ENCODE measurements at regions not wholly inside any gene's neighbourhood (a gene's known extent, or its start where the extent isn't known, plus 50 kb on each side); places are given as distances from the start of the nearest gene placed in this dataset.
"Not testable (repeated sequence)": the region's sequence is repeated elsewhere in the genome, so short reads cannot be mapped to it uniquely, and the experiment has no call there.

- no peak for DNase-seq
Observed at GRCh38 chr5:109630093-109630492, 59.6 kb upstream of the MAN2A1 start.

DNA sequence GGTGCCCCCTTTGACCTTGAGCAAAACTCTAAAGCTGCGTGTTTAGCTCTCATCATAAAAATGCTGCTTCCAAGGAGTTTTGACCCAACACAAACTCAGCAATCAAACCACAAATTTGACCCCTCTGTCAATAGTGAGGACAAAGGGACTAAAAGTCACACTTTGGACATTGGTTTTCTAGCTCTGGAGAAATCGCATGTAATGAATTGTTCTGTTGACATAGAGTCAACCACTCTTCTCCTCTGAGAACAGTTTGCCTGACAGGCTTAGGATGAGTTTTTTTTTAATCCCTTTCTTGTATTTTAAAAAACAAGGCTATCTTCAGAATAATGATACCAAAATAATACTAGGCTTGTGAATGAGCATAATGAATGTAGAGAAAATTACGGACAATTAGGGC is 61.1 kb upstream of the MAN2A1 start:
- DNase-seq, result no peak

DNA sequence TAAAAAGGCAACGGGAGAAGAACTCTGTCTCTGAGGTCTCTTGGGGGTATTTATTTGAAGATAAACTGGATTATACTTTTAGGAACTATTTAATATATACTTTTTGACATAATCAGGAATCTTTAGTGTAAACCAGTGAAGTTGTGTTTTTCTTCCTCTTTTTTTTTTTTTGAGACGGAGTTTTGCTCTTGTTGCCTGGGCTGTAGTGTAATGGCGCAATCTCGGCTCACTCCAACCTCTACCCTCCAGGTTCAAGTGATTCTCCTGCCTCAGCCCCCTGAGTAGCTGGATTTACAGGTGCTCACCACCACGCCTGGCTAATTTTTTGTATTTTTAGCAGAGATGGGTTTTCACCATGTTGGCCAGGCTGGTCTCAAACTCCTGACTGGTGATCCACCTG is 68.5 kb upstream of the MAN2A1 start:
- not testable (repeated sequence) for DNase-seq

DNA sequence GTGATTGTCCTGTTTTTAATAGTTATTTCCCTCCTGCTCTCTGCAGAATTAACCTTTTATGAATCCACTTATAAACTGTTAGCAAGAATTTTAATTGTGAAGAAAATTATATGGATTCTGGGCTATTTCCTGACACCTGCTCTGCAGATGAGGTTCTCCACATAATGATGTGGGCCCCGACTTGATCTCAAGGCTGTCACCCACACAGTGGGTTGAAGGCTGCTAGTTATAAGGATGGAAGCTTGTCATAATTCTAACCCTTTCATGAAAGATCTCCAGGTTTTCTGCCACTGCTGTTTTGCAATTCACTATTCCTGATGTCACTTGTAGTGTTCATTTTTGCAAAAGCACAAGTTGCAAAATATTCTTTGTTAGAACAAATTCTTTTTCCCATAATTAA is 69.1 kb upstream of the MAN2A1 start:
- DNase-seq, result no peak

- no peak for DNase-seq
Observed at GRCh38 chr5:109619606-109620005, 70.1 kb upstream of the MAN2A1 start.

DNA sequence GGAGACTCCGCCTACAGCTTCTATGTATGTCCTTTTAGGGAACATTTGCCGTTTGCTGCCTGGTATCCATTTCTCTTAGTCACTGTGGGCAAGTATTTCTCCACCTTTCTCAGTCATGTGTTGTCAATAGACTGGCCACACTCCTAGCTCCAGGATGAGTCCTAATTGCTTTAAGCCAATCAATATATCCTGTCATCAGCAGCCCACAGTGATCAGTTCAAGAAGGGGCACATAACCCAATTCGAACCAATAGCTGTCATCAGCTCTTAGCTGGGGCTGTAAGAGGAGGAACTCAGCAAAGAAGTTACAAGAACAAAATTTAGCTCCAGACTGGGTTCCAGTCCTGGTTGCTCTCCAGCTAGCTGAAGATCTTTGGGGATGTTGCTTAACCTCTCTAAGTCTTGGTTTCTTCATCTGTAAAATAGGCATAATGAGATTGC is 70.7 kb upstream of the MAN2A1 start:
- no peak for DNase-seq

DNA sequence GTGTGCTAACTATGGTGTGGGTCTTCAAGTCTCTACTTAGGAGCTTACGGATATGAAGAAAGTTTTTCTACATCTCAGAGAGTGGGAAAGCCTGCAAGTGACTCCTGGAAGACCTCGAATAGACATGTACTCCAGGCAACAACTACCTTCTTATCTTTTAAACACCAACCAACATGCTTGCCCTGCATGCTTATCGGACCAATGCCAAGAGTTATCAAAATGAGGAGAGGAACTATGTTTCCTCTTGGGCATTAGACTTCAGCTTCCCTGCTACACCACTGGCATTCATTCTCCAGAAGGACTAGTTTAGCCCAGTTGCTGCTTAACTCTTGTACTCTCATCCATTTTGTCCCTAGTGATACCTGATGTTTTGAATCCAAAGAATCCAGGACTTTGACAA is 74.7 kb upstream of the MAN2A1 start:
- DNase-seq, result no peak

- DNase-seq, result no peak
Observed at GRCh38 chr5:109614301-109614700, 75.4 kb upstream of the MAN2A1 start.

DNA sequence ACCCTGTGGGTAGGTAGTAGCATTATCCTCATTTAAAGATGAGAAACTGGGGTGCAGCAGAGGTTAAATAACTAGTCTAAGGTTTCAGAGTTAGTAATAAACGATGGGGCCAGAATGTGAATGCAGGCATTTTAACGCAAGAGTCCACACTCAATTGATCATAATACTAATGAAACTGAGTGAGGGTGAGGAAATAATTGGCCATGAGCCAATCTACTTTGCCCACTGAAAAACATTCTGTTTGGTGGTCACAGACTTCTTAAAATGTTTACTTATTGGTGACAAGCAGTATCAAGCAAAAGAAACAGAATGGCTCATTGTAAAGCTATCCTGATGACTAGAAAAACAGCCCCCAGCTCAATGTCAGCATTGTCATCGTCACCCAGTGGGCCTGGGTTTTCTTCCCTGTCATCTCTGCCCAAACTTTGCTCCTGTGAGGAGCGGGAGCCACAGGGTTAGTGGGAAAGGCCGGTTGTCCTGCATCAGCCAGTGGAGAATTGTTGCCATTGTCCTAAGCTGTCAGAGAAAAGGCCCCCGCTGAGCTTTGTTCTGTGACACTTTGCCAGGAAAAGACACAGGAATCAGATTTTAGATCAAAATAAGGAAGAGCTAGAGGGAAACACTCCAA is 77.3 kb upstream of the MAN2A1 start:
- DNase-seq, result no peak

DNA sequence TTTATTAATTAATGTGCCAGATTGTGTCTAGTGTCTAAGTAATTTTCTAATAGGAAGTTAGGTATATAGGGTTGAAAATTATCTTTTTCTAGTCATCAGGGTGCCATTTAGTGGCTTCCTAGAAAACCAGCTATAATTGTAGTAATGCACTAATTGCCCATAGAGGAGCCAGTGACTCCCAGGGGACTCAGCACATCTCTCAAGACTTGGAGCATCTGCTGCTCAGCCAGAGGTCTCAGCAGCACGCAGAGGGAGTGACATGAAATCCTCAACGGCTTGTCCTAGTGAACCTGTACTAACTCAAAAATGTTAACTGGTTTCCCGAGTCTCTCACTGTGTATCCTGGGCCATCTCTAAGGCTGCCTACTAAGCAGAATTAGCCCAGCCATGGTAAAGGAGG is 78.2 kb upstream of the MAN2A1 start:
- DNase-seq, result no peak

DNA sequence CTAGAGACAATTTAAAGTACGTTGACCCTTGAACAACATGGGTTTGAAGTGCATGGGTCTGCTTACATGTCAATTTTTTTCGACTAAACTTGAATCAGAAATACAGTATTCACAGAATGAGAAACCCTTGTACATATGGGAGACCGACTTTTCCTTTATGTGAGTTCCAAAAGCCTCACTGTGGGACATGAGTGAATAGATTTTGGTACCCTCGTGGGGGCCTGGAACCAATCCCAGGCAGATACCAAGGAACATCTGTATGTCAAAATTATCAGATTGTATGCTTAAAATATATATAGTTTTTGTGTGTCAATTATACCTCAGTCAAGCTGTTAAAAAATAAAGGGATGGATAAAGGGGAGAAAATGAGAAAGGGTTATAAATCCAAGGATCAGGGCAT is 78.7 kb upstream of the MAN2A1 start:
- no peak for DNase-seq

GRCh38 chr5:109610581-109610980 is 79.1 kb upstream of the MAN2A1 start:
- DNase-seq, result no peak

DNA sequence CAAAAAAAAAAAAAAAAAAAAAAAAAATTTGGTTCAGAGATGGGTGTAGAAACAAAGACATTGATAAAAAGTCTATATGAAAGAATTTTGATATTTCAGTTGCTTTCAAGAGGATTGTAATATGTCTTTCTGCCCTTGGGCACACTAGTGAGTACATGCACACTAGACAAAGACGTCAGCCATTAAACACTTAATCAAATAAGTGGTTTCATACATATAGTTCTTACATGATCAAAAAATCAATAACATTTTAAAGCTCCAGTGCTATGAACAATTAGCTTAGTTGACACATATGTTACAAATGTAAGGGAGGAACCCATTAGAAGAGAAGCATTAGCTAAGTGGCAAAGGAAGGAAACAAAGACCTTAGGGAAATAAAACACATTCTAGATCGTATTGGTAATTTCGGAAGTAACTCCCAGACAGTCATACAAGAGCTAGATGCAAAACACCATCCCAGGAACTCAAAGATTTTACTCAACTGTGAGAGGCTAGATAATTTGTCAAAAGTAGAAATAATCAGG is 84.5 kb upstream of the MAN2A1 start:
- no peak for DNase-seq

- DNase-seq, result no peak
Observed at GRCh38 chr5:109604758-109605157, 85.0 kb upstream of the MAN2A1 start.

DNA sequence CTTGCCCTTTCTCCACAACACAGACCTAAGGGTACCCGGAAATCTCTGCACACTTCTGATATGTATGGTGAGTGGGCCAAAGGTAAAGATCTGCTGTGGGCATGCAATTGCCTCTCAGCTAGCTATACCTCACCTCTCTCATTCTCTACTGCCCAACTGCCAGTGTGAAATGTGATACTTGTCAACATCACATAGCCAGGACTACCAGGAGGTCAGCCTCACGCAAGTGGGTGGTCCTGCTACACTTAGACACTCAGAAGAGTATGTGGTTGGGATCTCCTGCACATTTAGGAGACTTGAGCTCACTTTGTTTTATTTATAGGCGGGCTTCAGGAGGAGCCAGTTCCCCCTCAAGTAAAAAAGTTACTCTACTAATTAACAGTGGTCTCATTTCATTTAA is 88.0 kb upstream of the MAN2A1 start:
- DNase-seq, result no peak

DNA sequence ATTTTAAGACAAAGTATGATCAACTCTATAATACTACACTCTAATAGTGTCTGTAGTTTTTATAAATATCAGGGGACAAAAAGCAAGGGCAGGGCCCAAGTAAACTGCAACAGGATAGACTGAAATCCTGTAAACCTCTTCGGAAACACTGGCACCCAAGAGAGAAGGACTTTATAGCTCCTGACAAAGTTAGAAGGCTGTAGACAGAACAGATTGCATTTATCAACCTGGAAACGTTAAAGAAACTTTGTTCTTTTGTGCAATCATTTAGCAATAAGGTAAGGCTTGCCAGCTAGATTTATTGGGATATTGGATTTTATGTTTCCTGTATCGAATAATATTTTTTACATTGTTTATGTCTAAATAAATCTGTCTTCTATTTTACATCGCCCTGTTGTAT is 91.8 kb upstream of the MAN2A1 start:
- no peak for DNase-seq

GRCh38 chr5:109594217-109594616 is 95.5 kb upstream of the MAN2A1 start:
- DNase-seq, result no peak

- no peak for DNase-seq
Observed at GRCh38 chr5:109590799-109591198, 98.9 kb upstream of the MAN2A1 start.

- peak; percentile 33 for DNase-seq
Observed at GRCh38 chr5:109589986-109590385, 99.7 kb upstream of the MAN2A1 start.

- DNase-seq, result no peak
Observed at GRCh38 chr5:109589239-109589638, 100.5 kb upstream of the MAN2A1 start.

DNA sequence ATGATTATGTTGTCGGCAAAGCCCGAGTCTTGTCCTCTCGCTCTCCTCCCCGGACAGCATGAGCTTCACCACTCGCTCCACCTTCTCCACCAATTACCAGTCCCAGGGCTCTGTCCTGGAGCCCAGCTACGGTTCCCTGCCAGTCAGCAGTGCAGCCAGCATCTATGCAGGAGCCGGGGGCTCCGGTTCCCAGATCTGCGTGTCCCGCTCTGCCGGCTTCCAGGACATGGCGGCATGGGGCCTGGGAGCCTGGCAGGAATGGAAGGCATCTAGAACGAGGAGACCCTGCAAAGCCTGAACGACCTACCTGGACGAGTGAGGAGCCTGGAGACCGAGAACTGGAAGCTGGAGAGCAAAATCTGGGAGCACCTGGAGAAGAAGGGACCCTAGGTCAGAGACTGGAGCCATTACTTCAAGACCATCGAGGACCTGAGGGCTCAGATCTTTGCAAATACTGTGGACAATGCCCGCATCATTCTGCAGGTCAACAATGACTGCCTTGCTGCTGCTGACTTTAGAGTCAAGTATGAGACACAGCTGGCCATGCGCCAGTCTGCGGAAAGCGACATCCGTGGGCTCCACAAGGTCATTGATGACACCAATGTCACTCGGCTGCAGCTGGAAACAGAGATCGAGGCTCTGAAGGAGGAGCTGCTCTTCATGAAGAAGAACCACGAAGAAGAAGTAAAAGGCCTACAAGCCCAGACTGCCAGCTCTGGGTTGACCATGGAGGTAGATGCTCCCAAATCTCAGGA is 101.3 kb upstream of the MAN2A1 start:
- no peak for DNase-seq

DNA sequence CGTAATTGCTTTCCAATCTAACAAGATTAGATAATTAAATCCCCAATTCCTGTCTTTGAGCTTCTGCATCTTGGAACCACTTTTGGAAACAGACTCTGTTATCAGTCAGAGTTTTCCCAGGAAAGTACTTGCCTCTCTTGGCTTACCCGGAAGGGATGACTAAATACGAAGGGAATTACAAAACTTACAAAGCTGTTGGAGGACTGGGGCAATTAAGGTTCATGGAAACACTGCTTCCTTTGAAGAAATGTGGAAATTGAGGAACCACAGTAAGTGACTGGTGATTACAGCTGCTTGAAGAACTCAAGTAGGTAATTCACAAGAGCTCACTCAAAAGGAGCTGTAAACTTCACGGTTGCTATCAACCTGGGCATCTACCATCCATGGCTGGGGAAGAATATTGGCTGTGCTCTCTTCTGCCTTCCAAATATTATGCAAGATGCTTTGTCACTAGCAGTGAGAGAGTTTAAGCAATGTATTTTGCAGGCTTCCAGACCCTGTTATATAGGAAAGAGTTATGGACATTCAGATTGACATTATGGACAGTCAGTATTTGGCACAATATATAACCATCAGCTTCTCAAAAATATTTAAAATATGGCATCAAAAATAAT is 104.6 kb upstream of the MAN2A1 start:
- no peak for DNase-seq

DNA sequence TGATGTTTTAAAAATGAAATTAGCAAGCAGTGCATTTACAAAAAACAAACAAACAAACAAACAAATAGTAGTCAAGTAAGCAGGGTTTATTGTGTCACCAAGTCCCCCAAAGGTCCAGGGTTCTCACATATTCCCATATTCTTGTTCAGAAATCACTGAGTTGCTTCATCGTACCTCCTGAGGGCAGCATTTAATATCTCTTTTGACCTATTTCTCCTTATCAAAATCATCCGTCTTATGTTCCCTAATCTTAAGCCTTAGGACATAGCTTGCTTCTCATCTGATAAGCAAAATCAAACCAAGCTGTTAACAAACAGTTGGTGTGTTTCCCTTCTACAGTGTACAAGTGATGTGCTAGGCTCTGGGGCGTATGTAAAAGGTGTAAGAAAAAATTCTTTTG is 109.5 kb upstream of the MAN2A1 start:
- no peak for DNase-seq

- DNase-seq, result no peak
Observed at GRCh38 chr5:109575506-109575905, 114.2 kb upstream of the MAN2A1 start.
